ENCODE measurements at regions not wholly inside any gene's neighbourhood (a gene's known extent, or its start where the extent isn't known, plus 50 kb on each side); places are given as distances from the start of the nearest gene placed in this dataset.
"Not testable (repeated sequence)": the region's sequence is repeated elsewhere in the genome, so short reads cannot be mapped to it uniquely, and the experiment has no call there.

- TF ChIP-seq CTCF (IDR thresholded peaks at IDR 0.05; ENCODE audit: unreplicated experiment in 3 of 3) = no peak
Observed at GRCh38 chr6:9295644-9296043, 860.3 kb upstream of the SLC35B3 start.

GRCh38 chr6:9292975-9293374, 857.6 kb upstream of the SLC35B3 start:
- Mint-ChIP-seq H3K4me3 (no peak overlapping the region), H3K27me3 (ENCODE audit: low read depth) (no peaks in the 10 kb centered on the region), H3K9me3 (peaks cover 4% of the 10 kb centered on the region), H3K36me3 (ENCODE audit: low read depth) (no peaks in the 10 kb centered on the region), H3K27ac (peak overlapping the region in 1 of 3 experiments; percentile 17), H3K4me1 (peaks cover 5% of the 10 kb centered on the region)
- no peak for TF ChIP-seq CTCF (IDR thresholded peaks at IDR 0.05; ENCODE audit: unreplicated experiment in 3 of 3)

More at GRCh38 chr6:9295644-9296043, 860.3 kb upstream of the SLC35B3 start:
- no peak overlapping the region for H3K27ac Mint-ChIP-seq
- peaks cover 5% of the 10 kb centered on the region for H3K4me1 Mint-ChIP-seq
- no peak overlapping the region for H3K4me3 Mint-ChIP-seq
- H3K9me3 Mint-ChIP-seq = peaks cover 4% of the 10 kb centered on the region
- no peaks in the 10 kb centered on the region for H3K36me3 Mint-ChIP-seq (ENCODE audit: low read depth)
- no peaks in the 10 kb centered on the region for H3K27me3 Mint-ChIP-seq (ENCODE audit: low read depth)

GRCh38 chr6:9290342-9290741, 855.0 kb upstream of the SLC35B3 start:
- H3K9me3 Mint-ChIP-seq; H3K27ac Mint-ChIP-seq; H3K27me3 Mint-ChIP-seq (ENCODE audit: low read depth); H3K4me3 Mint-ChIP-seq; H3K36me3 Mint-ChIP-seq (ENCODE audit: low read depth); H3K4me1 Mint-ChIP-seq: not testable (repeated sequence)

GRCh38 chr6:9272671-9273070, 837.3 kb upstream of the SLC35B3 start:
- TF ChIP-seq CTCF (IDR thresholded peaks at IDR 0.05; ENCODE audit: unreplicated experiment in 3 of 3) = no peak
- H3K4me1 Mint-ChIP-seq = no peaks in the 10 kb centered on the region
- no peaks in the 10 kb centered on the region for H3K36me3 Mint-ChIP-seq (ENCODE audit: low read depth)
- H3K27ac Mint-ChIP-seq = no peak overlapping the region
- H3K27me3 Mint-ChIP-seq (ENCODE audit: low read depth) = no peaks in the 10 kb centered on the region
- H3K9me3 Mint-ChIP-seq = peaks cover 9% of the 10 kb centered on the region
- no peak overlapping the region for H3K4me3 Mint-ChIP-seq

- no peaks in the 10 kb centered on the region for H3K4me1 Mint-ChIP-seq
- H3K4me3 Mint-ChIP-seq = no peak overlapping the region
- H3K36me3 Mint-ChIP-seq (ENCODE audit: low read depth) = no peaks in the 10 kb centered on the region
- TF ChIP-seq CTCF (IDR thresholded peaks at IDR 0.05; ENCODE audit: unreplicated experiment in 3 of 3) = no peak
- H3K9me3 Mint-ChIP-seq = peaks cover 5% of the 10 kb centered on the region
- H3K27me3 Mint-ChIP-seq (ENCODE audit: low read depth) = no peaks in the 10 kb centered on the region
- no peak overlapping the region for H3K27ac Mint-ChIP-seq
Observed at GRCh38 chr6:9266741-9267140, 831.4 kb upstream of the SLC35B3 start.

GRCh38 chr6:9257215-9257614, 821.9 kb upstream of the SLC35B3 start:
- no peaks in the 10 kb centered on the region for H3K4me1 Mint-ChIP-seq
- no peak overlapping the region for H3K4me3 Mint-ChIP-seq
- TF ChIP-seq CTCF (IDR thresholded peaks at IDR 0.05; ENCODE audit: unreplicated experiment in 3 of 3) = no peak
- H3K27ac Mint-ChIP-seq = no peak overlapping the region
- no peaks in the 10 kb centered on the region for H3K27me3 Mint-ChIP-seq (ENCODE audit: low read depth)
- H3K36me3 Mint-ChIP-seq (ENCODE audit: low read depth) = no peaks in the 10 kb centered on the region
- H3K9me3 Mint-ChIP-seq = peaks cover 14% of the 10 kb centered on the region

All from nephron (organoid).